Fibroblast of mammary gland (primary cell): ENCODE measurements at regions not wholly inside any gene's neighbourhood (a gene's known extent, or its start where the extent isn't known, plus 50 kb on each side); places are given as distances from the start of the nearest gene placed in this dataset.
"Not testable (repeated sequence)": the region's sequence is repeated elsewhere in the genome, so short reads cannot be mapped to it uniquely, and the experiment has no call there.

Source experiments
- DNase-seq: peaks from one replicate; pipeline ENCODE4 v3.0.0-alpha.2; 2010; ENCODE audit warnings: low read depth
- H3K4me3 ChIP-seq: 2 replicates; pipeline ENCODE4 v1.5.1; 2011; ENCODE audit warnings: low read depth, mild to moderate bottlenecking, low read length, moderate library complexity; ENCODE audit not compliant: control insufficient read depth
- CTCF ChIP-seq: conservative IDR thresholded peaks from 2 replicates; pipeline ENCODE4 v1.5.1; 2011; ENCODE audit warnings: low read depth, low read length, inconsistent platforms; ENCODE audit not compliant: control insufficient read depth, insufficient read depth

GRCh38 chr3:165617134-165617533 lies 220.1 kb downstream of the BCHE start:
- no peak for DNase-seq
- no peak for TF ChIP-seq CTCF
- no peak overlapping the region for H3K4me3 ChIP-seq

- no peak for TF ChIP-seq CTCF
- H3K4me3 ChIP-seq, result no peak overlapping the region
These were observed 222.9 kb downstream of the BCHE start for GRCh38 chr3:165614337-165614736.

GRCh38 chr3:165613014-165613413 lies 224.2 kb downstream of the BCHE start:
- TF ChIP-seq CTCF, result no peak

More at GRCh38 chr3:165614337-165614736, 222.9 kb downstream of the BCHE start:
- DNase-seq, result no peak

DNA sequence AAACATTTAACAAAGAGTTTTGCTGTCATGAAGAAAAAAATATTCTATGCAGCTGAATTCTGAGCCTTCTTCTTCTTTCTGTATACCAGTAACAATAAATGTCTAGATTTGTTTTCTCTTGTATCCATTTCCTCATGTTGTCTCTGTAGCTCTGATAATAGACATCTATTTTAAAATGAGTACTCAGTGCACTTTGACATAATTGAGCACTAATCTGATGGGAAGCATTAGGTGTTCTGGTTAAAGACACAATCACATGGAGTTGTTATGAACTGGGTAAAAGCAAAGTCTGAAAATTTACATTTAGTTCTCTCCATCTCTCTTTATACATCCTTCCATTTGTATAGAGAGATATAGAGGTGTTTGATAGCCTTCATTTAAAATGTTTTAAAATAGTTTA lies 230.0 kb downstream of the BCHE start:
- DNase-seq, result no peak
- no peak for TF ChIP-seq CTCF
- H3K4me3 ChIP-seq, result no peak overlapping the region

More at GRCh38 chr3:165613014-165613413, 224.2 kb downstream of the BCHE start:
- no peak for DNase-seq
- H3K4me3 ChIP-seq, result no peak overlapping the region

DNA sequence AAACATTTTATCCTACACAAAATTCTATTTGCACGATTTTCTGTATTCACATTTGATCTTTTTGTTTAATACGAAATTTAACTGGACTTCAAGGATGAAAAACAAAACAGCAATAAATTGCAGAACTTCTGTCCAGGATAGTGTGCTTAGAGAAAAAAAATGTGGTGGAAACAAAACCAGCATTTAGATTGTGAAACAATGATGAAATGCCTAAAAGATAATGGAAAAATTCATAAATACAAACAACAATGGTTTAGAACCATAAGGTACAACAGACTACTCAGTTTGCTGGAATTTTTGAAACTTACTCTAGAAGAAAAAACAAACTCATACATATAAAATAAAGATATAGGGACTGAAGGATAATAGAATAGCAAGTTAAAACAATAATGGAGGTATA lies 234.0 kb downstream of the BCHE start:
- no peak for TF ChIP-seq CTCF
- H3K4me3 ChIP-seq, result no peak overlapping the region
- no peak for DNase-seq

GRCh38 chr3:165572566-165572965 lies 264.7 kb downstream of the BCHE start:
- DNase-seq, H3K4me3 ChIP-seq: not testable (repeated sequence)

- TF ChIP-seq CTCF, result no peak
- H3K4me3 ChIP-seq, result no peak overlapping the region
- no peak for DNase-seq
These were observed 268.2 kb downstream of the BCHE start for GRCh38 chr3:165568907-165569462.

- no peak overlapping the region for H3K4me3 ChIP-seq
- no peak for DNase-seq
- no peak for TF ChIP-seq CTCF
These were observed 281.4 kb downstream of the BCHE start for GRCh38 chr3:165555785-165556184.
